Endothelial cell of umbilical vein (primary cell): ENCODE measurements at regions not wholly inside any gene's neighbourhood (a gene's known extent, or its start where the extent isn't known, plus 50 kb on each side); places are given as distances from the start of the nearest gene placed in this dataset.

Experiments used
- EZH2 ChIP-seq: IDR thresholded peaks from 2 replicates; pipeline ENCODE4 v1.6.1; 2012; ENCODE audit warnings: borderline replicate concordance, low read depth, mild to moderate bottlenecking, moderate library complexity, low read length, inconsistent platforms; ENCODE audit not compliant: severe bottlenecking
- JUN ChIP-seq: IDR thresholded peaks from 2 replicates; pipeline ENCODE4 v1.6.1; 2011; ENCODE audit warnings: borderline replicate concordance, low read depth; ENCODE audit not compliant: insufficient read length, insufficient read depth
- MYC ChIP-seq: IDR thresholded peaks from one replicate; pipeline ENCODE4 v1.6.1; 2011; ENCODE audit warnings: mild to moderate bottlenecking, low read depth, low read length
- POLR2A ChIP-seq: IDR thresholded peaks from 2 replicates; pipeline ENCODE4 v1.6.1; 2012; ENCODE audit warnings: low read depth, mild to moderate bottlenecking, control low read depth, low read length
- TF ChIP-seq, protein P1 (sequence below), 2 donors: IDR thresholded peaks; 1 replicate in 1 of 2; 2 replicates in 1 of 2; pipeline ENCODE4 v1.5.1; 2011; ENCODE audit warnings: low read length in 2 of 2, mild to moderate bottlenecking in 2 of 2, moderate library complexity in 2 of 2, control low read depth in 1 of 2, inconsistent platforms in 1 of 2, low read depth in 1 of 2; ENCODE audit not compliant: insufficient read depth in 1 of 2; ENCODE audit errors: extremely low read depth in 1 of 2
- TF ChIP-seq, protein P2 (sequence below): IDR thresholded peaks from 2 replicates; pipeline ENCODE4 v1.6.1; 2011; ENCODE audit not compliant: insufficient read depth, insufficient read length

DNA sequence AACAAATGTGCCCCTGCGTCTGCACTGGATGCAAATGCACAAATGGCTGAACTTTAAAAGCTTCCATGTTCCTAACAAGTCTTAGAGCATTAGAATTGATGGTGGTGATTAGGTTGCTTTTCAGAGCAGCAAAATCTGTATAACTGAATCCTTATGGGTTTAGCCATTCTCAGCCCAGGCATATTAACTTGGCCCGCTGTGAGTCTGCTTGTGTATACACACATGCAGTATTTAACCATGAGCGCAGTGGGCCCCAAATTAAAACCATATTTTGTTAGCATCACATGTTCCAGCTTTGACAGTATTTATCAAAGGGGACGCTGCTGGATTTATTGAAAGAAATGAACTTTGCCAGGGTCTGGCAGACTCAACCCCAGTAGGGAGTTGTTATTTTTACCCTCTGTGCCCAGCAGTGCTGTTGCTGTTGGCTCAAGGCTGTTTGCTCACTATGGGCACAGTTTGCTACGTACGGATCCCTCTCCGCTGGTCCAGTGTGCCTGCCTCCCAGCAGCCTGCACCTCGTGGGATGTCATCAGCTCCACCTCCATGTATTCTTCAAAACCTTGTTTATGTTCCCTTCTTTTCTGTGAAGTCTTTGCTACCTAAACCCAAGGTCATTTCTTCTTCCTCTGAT is 144.7 kb downstream of the QRSL1 start:
- TF ChIP-seq, protein P1, sequence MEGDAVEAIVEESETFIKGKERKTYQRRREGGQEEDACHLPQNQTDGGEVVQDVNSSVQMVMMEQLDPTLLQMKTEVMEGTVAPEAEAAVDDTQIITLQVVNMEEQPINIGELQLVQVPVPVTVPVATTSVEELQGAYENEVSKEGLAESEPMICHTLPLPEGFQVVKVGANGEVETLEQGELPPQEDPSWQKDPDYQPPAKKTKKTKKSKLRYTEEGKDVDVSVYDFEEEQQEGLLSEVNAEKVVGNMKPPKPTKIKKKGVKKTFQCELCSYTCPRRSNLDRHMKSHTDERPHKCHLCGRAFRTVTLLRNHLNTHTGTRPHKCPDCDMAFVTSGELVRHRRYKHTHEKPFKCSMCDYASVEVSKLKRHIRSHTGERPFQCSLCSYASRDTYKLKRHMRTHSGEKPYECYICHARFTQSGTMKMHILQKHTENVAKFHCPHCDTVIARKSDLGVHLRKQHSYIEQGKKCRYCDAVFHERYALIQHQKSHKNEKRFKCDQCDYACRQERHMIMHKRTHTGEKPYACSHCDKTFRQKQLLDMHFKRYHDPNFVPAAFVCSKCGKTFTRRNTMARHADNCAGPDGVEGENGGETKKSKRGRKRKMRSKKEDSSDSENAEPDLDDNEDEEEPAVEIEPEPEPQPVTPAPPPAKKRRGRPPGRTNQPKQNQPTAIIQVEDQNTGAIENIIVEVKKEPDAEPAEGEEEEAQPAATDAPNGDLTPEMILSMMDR (IDR thresholded peaks at IDR 0.05; ENCODE audit: extremely low read depth in 1 of 2, insufficient read depth in 1 of 2, low read depth in 1 of 2, low read length in 2 of 2): no peak
- TF ChIP-seq POLR2A: no peak
- no peak for TF ChIP-seq EZH2
- no peak for TF ChIP-seq JUN
- TF ChIP-seq, protein P2, sequence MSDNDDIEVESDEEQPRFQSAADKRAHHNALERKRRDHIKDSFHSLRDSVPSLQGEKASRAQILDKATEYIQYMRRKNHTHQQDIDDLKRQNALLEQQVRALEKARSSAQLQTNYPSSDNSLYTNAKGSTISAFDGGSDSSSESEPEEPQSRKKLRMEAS: no peak
- no peak for TF ChIP-seq MYC
